ENCODE measurements at regions not wholly inside any gene's neighbourhood (a gene's known extent, or its start where the extent isn't known, plus 50 kb on each side); places are given as distances from the start of the nearest gene placed in this dataset.

GRCh38 chr18:78838183-78838582 lies 141.4 kb upstream of the SALL3 start:
- H3K9me3 ChIP-seq (ENCODE audit: insufficient read depth, low read length) = peaks cover 8% of the 10 kb centered on the region; the same call in 1 of the 2 replicates
- no peak overlapping the region for H3K27ac ChIP-seq (ENCODE audit: low read length)
- no peaks in the 10 kb centered on the region for H4K20me1 ChIP-seq (ENCODE audit: insufficient read depth, low read length)
- H3K4me1 ChIP-seq (ENCODE audit: low read length) = no peaks in the 10 kb centered on the region
- no peak overlapping the region for H2AFZ ChIP-seq (ENCODE audit: low read depth, low read length)
- H3K27me3 ChIP-seq (ENCODE audit: low read depth, low read length) = no peaks in the 10 kb centered on the region
- H3K79me2 ChIP-seq (ENCODE audit: low read length) = no peaks in the 10 kb centered on the region
- no peak overlapping the region for H3K4me3 ChIP-seq (ENCODE audit: low read length)
- TF ChIP-seq EZH2phosphoT487 (IDR thresholded peaks at IDR 0.05; ENCODE audit: low read depth) (no peak), CTCF (IDR thresholded peaks at IDR 0.05; ENCODE audit: low read depth, low read length) (no peak)
- no peak overlapping the region for H3K9ac ChIP-seq (ENCODE audit: low read length)
- H3K36me3 ChIP-seq (replicated peaks; ENCODE audit: low read depth, low read length) = no peaks in the 10 kb centered on the region
- H3K4me2 ChIP-seq (ENCODE audit: low read length) = no peak overlapping the region

GRCh38 chr18:78849046-78849445 lies 130.6 kb upstream of the SALL3 start:
- Histone ChIP-seq H3K9me3 (ENCODE audit: insufficient read depth, low read length) (peaks cover 5% of the 10 kb centered on the region; the same call in 1 of the 2 replicates), H3K36me3 (replicated peaks; ENCODE audit: low read depth, low read length) (no peaks in the 10 kb centered on the region), H3K79me2 (ENCODE audit: low read length) (no peaks in the 10 kb centered on the region), H3K4me2 (ENCODE audit: low read length) (no peak overlapping the region), H3K27ac (ENCODE audit: low read length) (no peak overlapping the region), H4K20me1 (ENCODE audit: insufficient read depth, low read length) (no peaks in the 10 kb centered on the region), H3K9ac (ENCODE audit: low read length) (no peak overlapping the region), H2AFZ (ENCODE audit: low read depth, low read length) (no peak overlapping the region), H3K4me3 (ENCODE audit: low read length) (no peak overlapping the region), H3K27me3 (ENCODE audit: low read depth, low read length) (no peaks in the 10 kb centered on the region), H3K4me1 (ENCODE audit: low read length) (no peaks in the 10 kb centered on the region)
- TF ChIP-seq CTCF (IDR thresholded peaks at IDR 0.05; ENCODE audit: low read depth, low read length) (no peak), EZH2phosphoT487 (IDR thresholded peaks at IDR 0.05; ENCODE audit: low read depth) (no peak)

DNA sequence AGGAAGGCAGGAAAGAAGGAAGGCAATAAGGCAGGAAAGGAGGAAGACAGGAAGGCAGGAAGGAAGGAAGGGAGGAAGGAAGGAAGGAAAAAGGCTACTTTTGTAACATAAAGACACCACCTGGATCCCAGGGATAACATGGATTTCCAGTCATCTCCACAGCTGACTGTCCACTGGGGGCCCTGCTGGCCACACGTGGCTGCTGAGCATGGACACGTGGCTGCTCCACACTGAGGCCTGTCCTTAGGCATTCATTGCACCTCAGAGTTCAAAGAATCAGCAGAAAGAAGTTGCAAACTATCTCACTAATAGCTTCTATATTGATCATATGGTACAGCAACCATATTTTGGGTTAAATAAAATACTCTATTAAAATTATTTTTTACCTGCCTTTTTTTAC lies 130.2 kb upstream of the SALL3 start:
- H3K27me3 ChIP-seq (ENCODE audit: low read depth, low read length) = no peaks in the 10 kb centered on the region
- H3K4me1 ChIP-seq (ENCODE audit: low read length) = no peaks in the 10 kb centered on the region
- H2AFZ ChIP-seq (ENCODE audit: low read depth, low read length) = no peak overlapping the region
- H3K36me3 ChIP-seq (replicated peaks; ENCODE audit: low read depth, low read length) = no peaks in the 10 kb centered on the region
- peaks cover 4% of the 10 kb centered on the region; the same call in 1 of the 2 replicates for H3K9me3 ChIP-seq (ENCODE audit: insufficient read depth, low read length)
- no peak overlapping the region for H3K4me2 ChIP-seq (ENCODE audit: low read length)
- no peaks in the 10 kb centered on the region for H3K79me2 ChIP-seq (ENCODE audit: low read length)
- H4K20me1 ChIP-seq (ENCODE audit: insufficient read depth, low read length) = no peaks in the 10 kb centered on the region
- H3K4me3 ChIP-seq (ENCODE audit: low read length) = no peak overlapping the region
- TF ChIP-seq CTCF (IDR thresholded peaks at IDR 0.05; ENCODE audit: low read depth, low read length) (no peak), EZH2phosphoT487 (IDR thresholded peaks at IDR 0.05; ENCODE audit: low read depth) (no peak)
- H3K27ac ChIP-seq (ENCODE audit: low read length) = no peak overlapping the region
- no peak overlapping the region for H3K9ac ChIP-seq (ENCODE audit: low read length)

GRCh38 chr18:78853341-78853740 lies 126.3 kb upstream of the SALL3 start:
- no peak overlapping the region for H2AFZ ChIP-seq (ENCODE audit: low read depth, low read length)
- H3K4me3 ChIP-seq (ENCODE audit: low read length) = no peak overlapping the region
- H3K27ac ChIP-seq (ENCODE audit: low read length) = no peak overlapping the region
- H3K27me3 ChIP-seq (ENCODE audit: low read depth, low read length) = no peaks in the 10 kb centered on the region
- H4K20me1 ChIP-seq (ENCODE audit: insufficient read depth, low read length) = no peaks in the 10 kb centered on the region
- H3K4me1 ChIP-seq (ENCODE audit: low read length) = no peaks in the 10 kb centered on the region
- TF ChIP-seq EZH2phosphoT487 (IDR thresholded peaks at IDR 0.05; ENCODE audit: low read depth) (no peak), CTCF (IDR thresholded peaks at IDR 0.05; ENCODE audit: low read depth, low read length) (no peak)
- H3K4me2 ChIP-seq (ENCODE audit: low read length) = no peak overlapping the region
- no peaks in the 10 kb centered on the region for H3K36me3 ChIP-seq (replicated peaks; ENCODE audit: low read depth, low read length)
- no peaks in the 10 kb centered on the region for H3K79me2 ChIP-seq (ENCODE audit: low read length)
- 0 out of 2 replicates have a peak, but pooled peaks cover 6% of the 10 kb centered on the region for H3K9me3 ChIP-seq (ENCODE audit: insufficient read depth, low read length)
- no peak overlapping the region for H3K9ac ChIP-seq (ENCODE audit: low read length)
